ENCODE measurements at regions not wholly inside any gene's neighbourhood (a gene's known extent, or its start where the extent isn't known, plus 50 kb on each side); places are given as distances from the start of the nearest gene placed in this dataset.

DNA sequence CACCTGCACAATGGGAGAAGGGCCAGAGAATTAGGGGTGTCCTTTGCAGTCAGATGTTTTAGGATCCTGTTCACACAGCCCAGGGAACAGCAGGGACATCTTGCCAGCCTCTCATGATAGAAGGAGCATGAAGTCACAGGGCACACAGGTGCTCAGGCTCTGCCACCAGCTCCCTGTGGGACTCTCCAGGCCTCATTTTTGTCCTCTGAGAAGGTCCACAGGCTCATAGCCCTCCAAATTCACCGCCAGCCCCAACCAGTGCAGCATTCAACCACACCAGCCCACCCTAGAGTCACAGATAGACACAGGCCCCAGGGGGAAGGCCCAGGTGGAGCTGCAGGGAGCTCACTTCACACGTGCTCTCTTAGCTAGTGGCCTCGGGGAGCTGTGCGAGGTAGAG lies 391.7 kb downstream of the TNS1 start:
- TF ChIP-seq, protein P1, sequence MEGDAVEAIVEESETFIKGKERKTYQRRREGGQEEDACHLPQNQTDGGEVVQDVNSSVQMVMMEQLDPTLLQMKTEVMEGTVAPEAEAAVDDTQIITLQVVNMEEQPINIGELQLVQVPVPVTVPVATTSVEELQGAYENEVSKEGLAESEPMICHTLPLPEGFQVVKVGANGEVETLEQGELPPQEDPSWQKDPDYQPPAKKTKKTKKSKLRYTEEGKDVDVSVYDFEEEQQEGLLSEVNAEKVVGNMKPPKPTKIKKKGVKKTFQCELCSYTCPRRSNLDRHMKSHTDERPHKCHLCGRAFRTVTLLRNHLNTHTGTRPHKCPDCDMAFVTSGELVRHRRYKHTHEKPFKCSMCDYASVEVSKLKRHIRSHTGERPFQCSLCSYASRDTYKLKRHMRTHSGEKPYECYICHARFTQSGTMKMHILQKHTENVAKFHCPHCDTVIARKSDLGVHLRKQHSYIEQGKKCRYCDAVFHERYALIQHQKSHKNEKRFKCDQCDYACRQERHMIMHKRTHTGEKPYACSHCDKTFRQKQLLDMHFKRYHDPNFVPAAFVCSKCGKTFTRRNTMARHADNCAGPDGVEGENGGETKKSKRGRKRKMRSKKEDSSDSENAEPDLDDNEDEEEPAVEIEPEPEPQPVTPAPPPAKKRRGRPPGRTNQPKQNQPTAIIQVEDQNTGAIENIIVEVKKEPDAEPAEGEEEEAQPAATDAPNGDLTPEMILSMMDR (conservative IDR thresholded peaks at IDR 0.05; ENCODE audit: low read depth, low read length) = no peak
- TF ChIP-seq EZH2 (IDR thresholded peaks at IDR 0.05; ENCODE audit: borderline replicate concordance, low read depth, low read length, poor library complexity, severe bottlenecking) = no peak
